Right lobe of liver (tissue), 6 donors: ENCODE measurements at regions not wholly inside any gene's neighbourhood (a gene's known extent, or its start where the extent isn't known, plus 50 kb on each side); places are given as distances from the start of the nearest gene placed in this dataset.
"Not testable (repeated sequence)": the region's sequence is repeated elsewhere in the genome, so short reads cannot be mapped to it uniquely, and the experiment has no call there.

Experiments
- ATAC-seq, 4 donors: fragments of 200-7000 bp; cut with Tn5 transposase; one replicate each; pipeline ENCODE4 v1.9.1; 2020; ENCODE audit warnings: mild to moderate bottlenecking in 4 of 4, moderate library complexity in 4 of 4
- DNase-seq, 3 donors: peaks; one replicate each; pipeline ENCODE4 v3.0.0-alpha.2; 2020
- H3K27ac ChIP-seq, 3 donors: fragments of 200-600 bp; one replicate each; pipeline ENCODE4 v1.8.0; 2022
- H3K27me3 ChIP-seq, 2 donors: fragments of 200-600 bp; one replicate each; pipeline ENCODE4 v1.8.0; 2022
- H3K36me3 ChIP-seq, 4 donors: fragments of 200-600 bp; sonication (generic) in 1 of 4; one replicate each; pipeline versions ENCODE4 v1.5.1 to v1.8.0; 2017 to 2022; ENCODE audit warnings: control low read depth in 1 of 4
- H3K4me1 ChIP-seq, 4 donors: fragments of 200-600 bp; sonication (generic) in 1 of 4; one replicate each; pipeline versions ENCODE4 v1.5.1 to v1.8.0; 2017 to 2022; ENCODE audit warnings: control low read depth in 1 of 4
- H3K4me3 ChIP-seq, 3 donors: fragments of 200-600 bp; one replicate each; pipeline ENCODE4 v1.8.0; 2022
- H3K9me3 ChIP-seq, 4 donors: fragments of 200-600 bp; sonication (generic) in 1 of 4; one replicate each; pipeline versions ENCODE4 v1.5.1 to v1.8.0; 2017 to 2022; ENCODE audit warnings: control low read depth in 1 of 4
- WGBS: methylation state at CpG from one replicate; pipeline ENCODE4 v1.1.6; 2018; ENCODE audit warnings: low coverage, low lambda C conversion rate; ENCODE audit not compliant: insufficient coverage; ENCODE audit errors: missing lambda C conversion rate; 5-methylcytosine and 5-hydroxymethylcytosine counted together
- intact Hi-C, 2 donors: fragments of 100-400 bp; cut with DNase I; formaldehyde crosslinking; loops; one replicate each; pipeline versions ENCODE4 v1.11.2 to v1.14.1; 2022
- donor health status: DM: no; HTN: yes; CAD: no.
- donor health status: DM: no; HTN: no; CAD: no.
- donor health status: DM: no; HTN: no; CAD: no.
- donor health status: DM: no; HTN: yes; CAD: no.
- donor health status: DM: no; HTN: yes; CAD: no.

DNA sequence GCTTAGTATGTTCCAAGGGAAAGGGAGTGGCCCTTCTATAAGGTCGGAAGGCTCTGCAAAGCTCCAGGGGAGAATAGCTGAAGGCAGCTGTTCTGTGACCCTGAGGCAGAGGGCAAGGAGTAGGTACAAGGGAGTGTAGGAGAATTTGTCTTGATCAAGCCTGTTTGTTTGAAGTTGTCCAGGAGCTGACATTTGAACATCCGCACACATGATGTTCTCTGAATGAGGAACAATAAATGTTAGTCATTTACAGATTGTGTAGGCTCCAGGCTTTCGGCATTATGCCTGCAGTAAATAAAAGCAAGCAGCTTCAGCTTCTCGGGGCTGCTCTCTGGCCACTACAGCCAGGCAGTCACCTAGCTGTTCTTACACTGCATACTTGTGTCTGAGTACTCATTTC, 52.7 kb downstream of the CTAGE6 start:
- not testable (repeated sequence) for H3K9me3 ChIP-seq, ATAC-seq
- WGBS: no CpG with 5 or more reads among the region's 4 CpGs

DNA sequence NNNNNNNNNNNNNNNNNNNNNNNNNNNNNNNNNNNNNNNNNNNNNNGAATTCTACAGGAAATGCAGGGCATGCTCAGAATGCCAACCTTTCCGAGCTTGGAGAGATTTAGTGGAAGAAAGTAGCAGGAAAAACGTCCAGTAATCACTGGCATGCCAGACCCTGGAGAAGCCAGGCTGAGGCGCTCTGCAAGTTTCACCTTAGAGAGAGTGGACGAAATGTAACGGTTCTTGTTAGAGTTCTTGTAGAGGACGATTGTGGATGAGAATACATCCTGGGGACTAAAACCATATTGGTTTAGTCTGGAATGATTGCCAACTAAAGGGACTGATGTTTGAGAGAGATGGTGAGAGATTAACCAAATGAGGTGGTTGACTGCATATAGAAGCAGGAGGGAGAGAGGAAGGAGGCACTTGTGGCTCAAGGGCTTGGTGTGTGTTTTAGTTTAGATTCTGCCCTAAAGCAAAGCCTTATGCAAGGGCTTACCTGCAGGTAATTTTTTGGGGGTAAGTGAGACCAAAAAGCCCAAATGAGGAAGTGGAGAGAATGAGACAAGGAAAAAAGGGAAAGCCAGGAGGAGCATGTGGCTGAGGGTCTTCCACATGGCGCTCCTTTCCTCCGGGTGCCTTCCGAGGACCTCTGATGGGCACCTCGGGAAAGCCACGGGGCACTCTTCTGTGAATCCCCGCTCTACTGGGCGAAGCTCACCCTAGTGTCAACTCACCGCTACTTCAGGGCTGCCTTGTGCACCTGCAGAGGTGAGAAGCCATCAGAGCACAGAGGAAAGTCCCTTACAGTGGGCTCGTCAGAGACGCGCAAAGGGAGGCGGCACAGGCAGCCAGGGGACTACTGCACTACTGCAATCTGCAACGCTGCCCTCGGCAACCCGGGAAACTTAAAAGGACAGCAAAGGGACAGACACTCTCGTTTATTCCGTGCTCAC, 56.5 kb downstream of the CTAGE6 start:
- no CpG with 5 or more reads among the region's 23 CpGs for WGBS
- H3K4me1 ChIP-seq, H3K36me3 ChIP-seq, H3K9me3 ChIP-seq, DNase-seq, H3K4me3 ChIP-seq, H3K27me3 ChIP-seq, H3K27ac ChIP-seq, intact Hi-C loops: not testable (repeated sequence)
- peak; percentile 91 to 98 (median 93) for ATAC-seq

More for the DNA sequence above, 52.7 kb downstream of the CTAGE6 start:
- H3K27me3 ChIP-seq, H3K4me3 ChIP-seq, H3K27ac ChIP-seq, H3K4me1 ChIP-seq, intact Hi-C loops, DNase-seq, H3K36me3 ChIP-seq: not testable (repeated sequence)
